MM.1S (cell line): ENCODE measurements at regions not wholly inside any gene's neighbourhood (a gene's known extent, or its start where the extent isn't known, plus 50 kb on each side); places are given as distances from the start of the nearest gene placed in this dataset.
"Not testable (repeated sequence)": the region's sequence is repeated elsewhere in the genome, so short reads cannot be mapped to it uniquely, and the experiment has no call there.

Experiments
- DNase-seq: peaks from one replicate; pipeline ENCODE4 v3.0.0-alpha.2; 2015
- H2AFZ ChIP-seq: fragments of 300-600 bp; sonication (generic); 2 replicates; pipeline ENCODE4 v1.6.0; 2016; ENCODE audit warnings: antibody characterized with exemption, low read length
- H3F3A ChIP-seq: fragments of 300-600 bp; sonication (generic); 2 replicates; pipeline ENCODE4 v1.6.1; 2016; ENCODE audit warnings: mild to moderate bottlenecking, antibody characterized with exemption, low read length, moderate library complexity, mixed read lengths; ENCODE audit not compliant: insufficient read depth
- H3K27ac ChIP-seq: fragments of 300-600 bp; sonication (generic); 2 replicates; pipeline ENCODE4 v1.5.1; 2016; ENCODE audit warnings: mild to moderate bottlenecking, low read length
- H3K27me3 ChIP-seq: fragments of 300-600 bp; sonication (generic); replicated peaks from 2 replicates; pipeline ENCODE4 v1.6.0; 2016; ENCODE audit warnings: low read length; ENCODE audit not compliant: insufficient read depth
- H3K36me3 ChIP-seq: fragments of 300-600 bp; sonication (generic); replicated peaks from 2 replicates; pipeline ENCODE4 v1.6.1; 2016; ENCODE audit warnings: mild to moderate bottlenecking, low read length, mixed read lengths; ENCODE audit not compliant: insufficient read depth
- H3K4me1 ChIP-seq: fragments of 300-600 bp; sonication (generic); 2 replicates; pipeline ENCODE4 v1.6.1; 2016; ENCODE audit warnings: low read length, mixed read lengths
- H3K4me2 ChIP-seq: fragments of 300-600 bp; sonication (generic); 2 replicates; pipeline ENCODE4 v1.6.0; 2016; ENCODE audit warnings: low read depth, low read length
- H3K4me3 ChIP-seq: fragments of 300-600 bp; sonication (generic); 2 replicates; pipeline ENCODE4 v1.5.1; 2016; ENCODE audit warnings: low read length, mixed read lengths
- H3K79me2 ChIP-seq: fragments of 300-600 bp; sonication (generic); 2 replicates; pipeline ENCODE4 v1.6.1; 2016; ENCODE audit warnings: mixed run types, low read length, mixed read lengths
- H3K9ac ChIP-seq: fragments of 300-600 bp; sonication (generic); 2 replicates; pipeline ENCODE4 v1.6.1; 2016; ENCODE audit warnings: low read length, mixed read lengths
- H3K9me2 ChIP-seq: fragments of 300-600 bp; sonication (generic); replicated peaks from 2 replicates; pipeline ENCODE4 v1.6.1; 2016; ENCODE audit warnings: mild to moderate bottlenecking, low read length, mixed read lengths; ENCODE audit not compliant: insufficient read depth
- H3K9me3 ChIP-seq: fragments of 300-600 bp; sonication (generic); replicated peaks from 2 replicates; pipeline ENCODE4 v1.6.1; 2016; ENCODE audit warnings: mild to moderate bottlenecking, low read length, mixed read lengths; ENCODE audit not compliant: insufficient read depth
- H4K20me1 ChIP-seq: fragments of 300-600 bp; sonication (generic); 2 replicates; pipeline ENCODE4 v1.6.1; 2016; ENCODE audit warnings: mild to moderate bottlenecking, low read length, moderate library complexity, mixed read lengths; ENCODE audit not compliant: insufficient read depth
- EZH2 ChIP-seq: fragments of 300-600 bp; sonication (generic); optimal IDR thresholded peaks from 2 replicates; pipeline ENCODE3; 2017; ENCODE audit warnings: low read depth, mild to moderate bottlenecking, antibody characterized with exemption, low read length, mixed read lengths
- EZH2phosphoT487 ChIP-seq: fragments of 300-600 bp; sonication (generic); IDR thresholded peaks from 2 replicates; pipeline ENCODE4 v1.6.1; 2018; ENCODE audit warnings: antibody characterized with exemption, low read length
- TF ChIP-seq, protein P1 (sequence below): fragments of 300-600 bp; sonication (generic); IDR thresholded peaks from 2 replicates; pipeline ENCODE4 v1.5.1; 2016; ENCODE audit warnings: antibody characterized with exemption, low read length, mixed read lengths

DNA sequence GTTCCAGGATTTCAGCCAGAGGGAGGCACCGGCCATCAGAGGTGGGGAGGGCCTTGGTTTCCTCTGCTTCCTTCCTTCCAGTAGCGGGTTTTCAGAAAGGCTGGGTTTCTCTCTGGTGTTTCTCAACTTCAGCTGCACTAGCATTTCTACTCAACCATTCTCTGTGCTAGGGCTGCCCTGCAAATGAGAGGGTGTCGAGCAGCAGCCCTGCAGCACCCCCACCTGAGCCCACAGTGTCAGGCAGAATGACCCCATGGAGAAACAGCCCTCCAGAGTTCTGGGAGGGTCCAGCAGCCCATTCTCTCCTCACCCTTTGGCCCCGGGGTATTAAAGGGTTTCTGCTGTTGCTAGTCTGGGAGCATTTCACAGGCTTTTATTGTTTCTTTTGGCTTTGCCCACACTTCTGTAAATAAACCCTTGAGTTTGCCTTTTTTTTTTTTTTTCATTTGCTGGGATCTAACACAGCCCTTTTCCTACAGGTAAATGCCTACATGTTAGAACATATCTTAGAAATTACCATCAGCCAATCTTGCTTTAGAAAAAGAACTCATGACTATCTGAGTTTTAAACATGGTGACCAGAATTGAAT lies 151.5 kb upstream of the VIPR2 start:
- Histone ChIP-seq H3K36me3 (no peaks in the 10 kb centered on the region), H3K79me2 (no peaks in the 10 kb centered on the region), H3K9ac (no peak overlapping the region), H3K4me2 (no peak overlapping the region), H3K9me3 (no peaks in the 10 kb centered on the region), H3K27ac (no peak overlapping the region), H3F3A (no peaks in the 10 kb centered on the region), H4K20me1 (no peaks in the 10 kb centered on the region), H3K4me1 (no peaks in the 10 kb centered on the region), H2AFZ (no peak overlapping the region), H3K27me3 (no peaks in the 10 kb centered on the region), H3K9me2 (no peaks in the 10 kb centered on the region), H3K4me3 (no peak overlapping the region)
- no peak for DNase-seq
- TF ChIP-seq EZH2phosphoT487 (no peak), EZH2 (no peak)

DNA sequence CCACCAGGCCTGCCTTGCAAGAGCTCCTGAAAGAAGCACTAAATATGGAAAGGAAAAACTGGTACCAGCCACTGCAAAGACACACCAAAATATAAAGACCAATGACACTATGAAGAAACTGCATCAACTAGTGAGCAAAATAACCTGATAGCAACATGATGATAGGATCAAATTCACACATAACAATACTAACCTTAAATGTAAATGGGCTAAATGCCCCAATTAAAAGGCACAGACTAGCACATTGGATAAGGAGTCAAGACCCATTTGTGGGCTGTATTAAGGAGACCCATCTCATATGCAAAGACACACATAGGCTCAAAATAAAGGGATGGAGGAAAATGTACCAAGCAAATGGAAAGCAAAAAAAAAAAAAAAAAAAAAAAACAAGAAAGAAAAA lies 141.8 kb upstream of the VIPR2 start:
- not testable (repeated sequence) for H3K4me2 ChIP-seq, DNase-seq, H3K4me1 ChIP-seq, H3K9ac ChIP-seq, H3K4me3 ChIP-seq, H3K27ac ChIP-seq, H3K27me3 ChIP-seq, H3K9me3 ChIP-seq, H3K79me2 ChIP-seq, H2AFZ ChIP-seq, H3K36me3 ChIP-seq, H4K20me1 ChIP-seq, H3F3A ChIP-seq, H3K9me2 ChIP-seq

DNA sequence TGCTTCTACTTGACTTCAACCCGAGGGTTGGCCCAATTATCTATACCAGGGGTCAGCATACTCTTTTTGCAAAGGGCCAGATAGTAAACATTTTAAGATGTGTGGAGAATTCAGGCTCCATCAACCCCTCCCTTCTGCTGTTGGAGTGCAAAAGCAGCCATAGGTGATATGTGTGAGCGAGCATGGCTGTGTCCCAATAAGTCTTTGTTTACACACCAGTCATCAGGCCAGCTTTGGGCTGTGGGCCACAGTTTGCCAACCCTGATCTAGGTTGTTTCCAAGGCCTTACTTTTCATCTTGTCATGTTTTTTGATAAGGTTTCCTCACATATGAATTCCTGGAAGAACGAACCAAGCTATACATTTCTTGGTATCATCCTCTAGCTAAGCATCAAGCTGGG lies 136.9 kb upstream of the VIPR2 start:
- Histone ChIP-seq H3K4me3 (no peak overlapping the region), H3K4me2 (no peak overlapping the region), H3K9me2 (no peaks in the 10 kb centered on the region), H3F3A (no peaks in the 10 kb centered on the region), H3K79me2 (no peaks in the 10 kb centered on the region), H3K9ac (no peak overlapping the region), H3K27me3 (no peaks in the 10 kb centered on the region), H3K36me3 (no peaks in the 10 kb centered on the region), H3K4me1 (no peaks in the 10 kb centered on the region), H2AFZ (no peak overlapping the region), H3K27ac (no peak overlapping the region), H3K9me3 (no peaks in the 10 kb centered on the region), H4K20me1 (no peaks in the 10 kb centered on the region)
- DNase-seq = no peak
- TF ChIP-seq EZH2phosphoT487 = no peak
- TF ChIP-seq EZH2 = no peak
- TF ChIP-seq, protein P1, sequence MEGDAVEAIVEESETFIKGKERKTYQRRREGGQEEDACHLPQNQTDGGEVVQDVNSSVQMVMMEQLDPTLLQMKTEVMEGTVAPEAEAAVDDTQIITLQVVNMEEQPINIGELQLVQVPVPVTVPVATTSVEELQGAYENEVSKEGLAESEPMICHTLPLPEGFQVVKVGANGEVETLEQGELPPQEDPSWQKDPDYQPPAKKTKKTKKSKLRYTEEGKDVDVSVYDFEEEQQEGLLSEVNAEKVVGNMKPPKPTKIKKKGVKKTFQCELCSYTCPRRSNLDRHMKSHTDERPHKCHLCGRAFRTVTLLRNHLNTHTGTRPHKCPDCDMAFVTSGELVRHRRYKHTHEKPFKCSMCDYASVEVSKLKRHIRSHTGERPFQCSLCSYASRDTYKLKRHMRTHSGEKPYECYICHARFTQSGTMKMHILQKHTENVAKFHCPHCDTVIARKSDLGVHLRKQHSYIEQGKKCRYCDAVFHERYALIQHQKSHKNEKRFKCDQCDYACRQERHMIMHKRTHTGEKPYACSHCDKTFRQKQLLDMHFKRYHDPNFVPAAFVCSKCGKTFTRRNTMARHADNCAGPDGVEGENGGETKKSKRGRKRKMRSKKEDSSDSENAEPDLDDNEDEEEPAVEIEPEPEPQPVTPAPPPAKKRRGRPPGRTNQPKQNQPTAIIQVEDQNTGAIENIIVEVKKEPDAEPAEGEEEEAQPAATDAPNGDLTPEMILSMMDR = no peak

DNA sequence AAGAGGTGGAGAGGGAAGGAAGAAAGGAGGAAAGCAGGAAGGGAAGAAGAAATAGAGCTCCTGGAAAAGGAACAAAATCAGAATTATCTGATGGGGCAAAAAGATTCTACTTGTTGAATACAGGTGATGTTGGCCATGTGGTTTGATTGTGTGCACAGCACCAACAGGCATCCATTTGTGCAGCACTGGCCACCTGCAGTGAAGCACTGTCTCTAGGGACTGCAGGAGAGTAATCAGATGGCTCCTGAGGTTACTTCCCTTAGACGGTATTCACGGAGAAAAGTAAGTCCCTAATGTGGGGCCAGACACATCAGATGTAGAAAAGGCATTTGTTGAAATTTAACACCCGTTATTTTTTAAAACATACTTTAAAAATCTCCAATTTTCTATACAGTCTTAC lies 135.3 kb upstream of the VIPR2 start:
- no peaks in the 10 kb centered on the region for H3K36me3 ChIP-seq
- H4K20me1 ChIP-seq = no peaks in the 10 kb centered on the region
- no peak overlapping the region for H3K4me3 ChIP-seq
- H3K9me2 ChIP-seq = no peaks in the 10 kb centered on the region
- H3K4me1 ChIP-seq = no peaks in the 10 kb centered on the region
- DNase-seq = no peak
- H2AFZ ChIP-seq = no peak overlapping the region
- H3K27me3 ChIP-seq = no peaks in the 10 kb centered on the region
- no peak for TF ChIP-seq EZH2phosphoT487
- TF ChIP-seq, protein P1 = no peak
- H3K9me3 ChIP-seq = no peaks in the 10 kb centered on the region
- H3K79me2 ChIP-seq = no peaks in the 10 kb centered on the region
- H3K27ac ChIP-seq = no peak overlapping the region
- no peak overlapping the region for H3K9ac ChIP-seq
- H3F3A ChIP-seq = no peaks in the 10 kb centered on the region
- no peak overlapping the region for H3K4me2 ChIP-seq
